NB4 (cell line): ENCODE measurements at regions not wholly inside any gene's neighbourhood (a gene's known extent, or its start where the extent isn't known, plus 50 kb on each side); places are given as distances from the start of the nearest gene placed in this dataset.

Experiments used
- CTCF ChIP-seq: IDR thresholded peaks from one replicate; pipeline ENCODE4 v1.5.1; 2012; ENCODE audit warnings: low read depth, low read length
- POLR2A ChIP-seq: IDR thresholded peaks from 2 replicates; pipeline ENCODE4 v1.6.1; 2011; ENCODE audit warnings: mild to moderate bottlenecking; ENCODE audit not compliant: insufficient read length; ENCODE audit errors: extremely low read depth

- TF ChIP-seq POLR2A (no peak), CTCF (no peak)
Measured at GRCh38 chr9:129559506-129559881, 61.4 kb downstream of the C9orf50 start.
